Osteoblast (primary cell): ENCODE measurements at regions not wholly inside any gene's neighbourhood (a gene's known extent, or its start where the extent isn't known, plus 50 kb on each side); places are given as distances from the start of the nearest gene placed in this dataset.
"Not testable (repeated sequence)": the region's sequence is repeated elsewhere in the genome, so short reads cannot be mapped to it uniquely, and the experiment has no call there.

Experiments
- DNase-seq: peaks from one replicate; pipeline ENCODE4 v3.0.0; 2011; ENCODE audit warnings: low spot score, mixed read lengths; ENCODE audit not compliant: insufficient read length; ENCODE audit errors: missing footprints
- H2AFZ ChIP-seq: 2 replicates; pipeline ENCODE4 v1.6.0; 2011; ENCODE audit warnings: mild to moderate bottlenecking, low read length
- H3K27ac ChIP-seq: 2 replicates; pipeline ENCODE4 v1.5.1; 2011; ENCODE audit warnings: mild to moderate bottlenecking, low read depth, low read length, moderate library complexity
- H3K27me3 ChIP-seq: 2 replicates; pipeline ENCODE4 v1.6.0; 2012; ENCODE audit warnings: mild to moderate bottlenecking, control low read depth, inconsistent platforms, low read length, moderate library complexity; ENCODE audit not compliant: insufficient read depth
- H3K36me3 ChIP-seq: 2 replicates; pipeline ENCODE4 v1.5.1; 2011; ENCODE audit warnings: mild to moderate bottlenecking, low read length, control low read depth, moderate library complexity; ENCODE audit not compliant: insufficient read depth
- H3K4me1 ChIP-seq: 2 replicates; pipeline ENCODE4 v1.5.1; 2011; ENCODE audit warnings: mild to moderate bottlenecking, low read length, control low read depth, moderate library complexity; ENCODE audit not compliant: insufficient read depth
- H3K4me2 ChIP-seq: 2 replicates; pipeline ENCODE4 v1.6.0; 2011; ENCODE audit warnings: mild to moderate bottlenecking, low read length; ENCODE audit not compliant: insufficient read depth
- H3K4me3 ChIP-seq: fragments of 200-600 bp; sonication (generic); 3 replicates; pipeline ENCODE4 v1.5.1; 2012; ENCODE audit warnings: mild to moderate bottlenecking, low read length, inconsistent platforms; ENCODE audit not compliant: insufficient read depth
- H3K79me2 ChIP-seq: 2 replicates; pipeline ENCODE4 v1.6.0; 2012; ENCODE audit warnings: mild to moderate bottlenecking, low read length, control low read depth, inconsistent platforms; ENCODE audit not compliant: insufficient read depth
- H3K9me3 ChIP-seq: 2 replicates; pipeline ENCODE4 v1.5.1; 2011; ENCODE audit warnings: low read depth, low read length, control low read depth
- H4K20me1 ChIP-seq: 2 replicates; pipeline ENCODE4 v1.6.0; 2012; ENCODE audit warnings: mild to moderate bottlenecking, low read length, control low read depth; ENCODE audit not compliant: insufficient read depth
- CTCF ChIP-seq: IDR thresholded peaks from 2 replicates; pipeline ENCODE4 v1.5.1; 2011; ENCODE audit warnings: mild to moderate bottlenecking, low read depth, low read length, moderate library complexity; ENCODE audit errors: extremely low read depth

- H3K36me3 ChIP-seq, result no peaks in the 10 kb centered on the region
- H3K27ac ChIP-seq, result no peak overlapping the region
- H2AFZ ChIP-seq, result no peak overlapping the region
- H3K9me3 ChIP-seq, result no peaks in the 10 kb centered on the region
- no peaks in the 10 kb centered on the region for H3K79me2 ChIP-seq
- H3K4me2 ChIP-seq, result no peak overlapping the region
- no peak for DNase-seq
- H3K4me1 ChIP-seq, result no peaks in the 10 kb centered on the region
- no peaks in the 10 kb centered on the region for H3K27me3 ChIP-seq
- H3K4me3 ChIP-seq, result no peak overlapping the region
- TF ChIP-seq CTCF, result no peak
- no peaks in the 10 kb centered on the region for H4K20me1 ChIP-seq
Measured at GRCh38 chr11:82507288-82507687, 226.4 kb downstream of the FAM181B start.

GRCh38 chr11:82505379-82505778, 228.3 kb downstream of the FAM181B start:
- H3K27me3 ChIP-seq, result no peaks in the 10 kb centered on the region
- no peak overlapping the region for H3K27ac ChIP-seq
- no peak overlapping the region for H3K4me3 ChIP-seq
- H3K36me3 ChIP-seq, result no peaks in the 10 kb centered on the region
- H3K4me1 ChIP-seq, result no peaks in the 10 kb centered on the region
- H3K79me2 ChIP-seq, result no peaks in the 10 kb centered on the region
- no peak overlapping the region for H3K4me2 ChIP-seq
- no peaks in the 10 kb centered on the region for H4K20me1 ChIP-seq
- no peak for TF ChIP-seq CTCF
- no peaks in the 10 kb centered on the region for H3K9me3 ChIP-seq
- H2AFZ ChIP-seq, result no peak overlapping the region
- DNase-seq, result no peak

GRCh38 chr11:82501174-82501573, 232.5 kb downstream of the FAM181B start:
- H3K4me3 ChIP-seq, DNase-seq, H2AFZ ChIP-seq, H3K36me3 ChIP-seq, H3K9me3 ChIP-seq, H4K20me1 ChIP-seq, H3K4me2 ChIP-seq, H3K4me1 ChIP-seq, H3K27ac ChIP-seq, H3K27me3 ChIP-seq, H3K79me2 ChIP-seq: not testable (repeated sequence)

- TF ChIP-seq CTCF, result no peak
- H3K27ac ChIP-seq, result no peak overlapping the region
- peaks cover 4% of the 10 kb centered on the region for H3K9me3 ChIP-seq
- no peaks in the 10 kb centered on the region for H3K36me3 ChIP-seq
- DNase-seq, result no peak
- no peaks in the 10 kb centered on the region for H3K79me2 ChIP-seq
- no peaks in the 10 kb centered on the region for H3K4me1 ChIP-seq
- no peaks in the 10 kb centered on the region for H4K20me1 ChIP-seq
- H3K4me2 ChIP-seq, result no peak overlapping the region
- no peak overlapping the region for H3K4me3 ChIP-seq
- no peak overlapping the region for H2AFZ ChIP-seq
- no peaks in the 10 kb centered on the region for H3K27me3 ChIP-seq
Measured at GRCh38 chr11:82494988-82495432, 238.7 kb downstream of the FAM181B start.
